ENCODE measurements at regions not wholly inside any gene's neighbourhood (a gene's known extent, or its start where the extent isn't known, plus 50 kb on each side); places are given as distances from the start of the nearest gene placed in this dataset.

GRCh38 chr2:133871545-133872209 lies 303.4 kb upstream of the NCKAP5 start (continued):
- TF ChIP-seq, protein P1, sequence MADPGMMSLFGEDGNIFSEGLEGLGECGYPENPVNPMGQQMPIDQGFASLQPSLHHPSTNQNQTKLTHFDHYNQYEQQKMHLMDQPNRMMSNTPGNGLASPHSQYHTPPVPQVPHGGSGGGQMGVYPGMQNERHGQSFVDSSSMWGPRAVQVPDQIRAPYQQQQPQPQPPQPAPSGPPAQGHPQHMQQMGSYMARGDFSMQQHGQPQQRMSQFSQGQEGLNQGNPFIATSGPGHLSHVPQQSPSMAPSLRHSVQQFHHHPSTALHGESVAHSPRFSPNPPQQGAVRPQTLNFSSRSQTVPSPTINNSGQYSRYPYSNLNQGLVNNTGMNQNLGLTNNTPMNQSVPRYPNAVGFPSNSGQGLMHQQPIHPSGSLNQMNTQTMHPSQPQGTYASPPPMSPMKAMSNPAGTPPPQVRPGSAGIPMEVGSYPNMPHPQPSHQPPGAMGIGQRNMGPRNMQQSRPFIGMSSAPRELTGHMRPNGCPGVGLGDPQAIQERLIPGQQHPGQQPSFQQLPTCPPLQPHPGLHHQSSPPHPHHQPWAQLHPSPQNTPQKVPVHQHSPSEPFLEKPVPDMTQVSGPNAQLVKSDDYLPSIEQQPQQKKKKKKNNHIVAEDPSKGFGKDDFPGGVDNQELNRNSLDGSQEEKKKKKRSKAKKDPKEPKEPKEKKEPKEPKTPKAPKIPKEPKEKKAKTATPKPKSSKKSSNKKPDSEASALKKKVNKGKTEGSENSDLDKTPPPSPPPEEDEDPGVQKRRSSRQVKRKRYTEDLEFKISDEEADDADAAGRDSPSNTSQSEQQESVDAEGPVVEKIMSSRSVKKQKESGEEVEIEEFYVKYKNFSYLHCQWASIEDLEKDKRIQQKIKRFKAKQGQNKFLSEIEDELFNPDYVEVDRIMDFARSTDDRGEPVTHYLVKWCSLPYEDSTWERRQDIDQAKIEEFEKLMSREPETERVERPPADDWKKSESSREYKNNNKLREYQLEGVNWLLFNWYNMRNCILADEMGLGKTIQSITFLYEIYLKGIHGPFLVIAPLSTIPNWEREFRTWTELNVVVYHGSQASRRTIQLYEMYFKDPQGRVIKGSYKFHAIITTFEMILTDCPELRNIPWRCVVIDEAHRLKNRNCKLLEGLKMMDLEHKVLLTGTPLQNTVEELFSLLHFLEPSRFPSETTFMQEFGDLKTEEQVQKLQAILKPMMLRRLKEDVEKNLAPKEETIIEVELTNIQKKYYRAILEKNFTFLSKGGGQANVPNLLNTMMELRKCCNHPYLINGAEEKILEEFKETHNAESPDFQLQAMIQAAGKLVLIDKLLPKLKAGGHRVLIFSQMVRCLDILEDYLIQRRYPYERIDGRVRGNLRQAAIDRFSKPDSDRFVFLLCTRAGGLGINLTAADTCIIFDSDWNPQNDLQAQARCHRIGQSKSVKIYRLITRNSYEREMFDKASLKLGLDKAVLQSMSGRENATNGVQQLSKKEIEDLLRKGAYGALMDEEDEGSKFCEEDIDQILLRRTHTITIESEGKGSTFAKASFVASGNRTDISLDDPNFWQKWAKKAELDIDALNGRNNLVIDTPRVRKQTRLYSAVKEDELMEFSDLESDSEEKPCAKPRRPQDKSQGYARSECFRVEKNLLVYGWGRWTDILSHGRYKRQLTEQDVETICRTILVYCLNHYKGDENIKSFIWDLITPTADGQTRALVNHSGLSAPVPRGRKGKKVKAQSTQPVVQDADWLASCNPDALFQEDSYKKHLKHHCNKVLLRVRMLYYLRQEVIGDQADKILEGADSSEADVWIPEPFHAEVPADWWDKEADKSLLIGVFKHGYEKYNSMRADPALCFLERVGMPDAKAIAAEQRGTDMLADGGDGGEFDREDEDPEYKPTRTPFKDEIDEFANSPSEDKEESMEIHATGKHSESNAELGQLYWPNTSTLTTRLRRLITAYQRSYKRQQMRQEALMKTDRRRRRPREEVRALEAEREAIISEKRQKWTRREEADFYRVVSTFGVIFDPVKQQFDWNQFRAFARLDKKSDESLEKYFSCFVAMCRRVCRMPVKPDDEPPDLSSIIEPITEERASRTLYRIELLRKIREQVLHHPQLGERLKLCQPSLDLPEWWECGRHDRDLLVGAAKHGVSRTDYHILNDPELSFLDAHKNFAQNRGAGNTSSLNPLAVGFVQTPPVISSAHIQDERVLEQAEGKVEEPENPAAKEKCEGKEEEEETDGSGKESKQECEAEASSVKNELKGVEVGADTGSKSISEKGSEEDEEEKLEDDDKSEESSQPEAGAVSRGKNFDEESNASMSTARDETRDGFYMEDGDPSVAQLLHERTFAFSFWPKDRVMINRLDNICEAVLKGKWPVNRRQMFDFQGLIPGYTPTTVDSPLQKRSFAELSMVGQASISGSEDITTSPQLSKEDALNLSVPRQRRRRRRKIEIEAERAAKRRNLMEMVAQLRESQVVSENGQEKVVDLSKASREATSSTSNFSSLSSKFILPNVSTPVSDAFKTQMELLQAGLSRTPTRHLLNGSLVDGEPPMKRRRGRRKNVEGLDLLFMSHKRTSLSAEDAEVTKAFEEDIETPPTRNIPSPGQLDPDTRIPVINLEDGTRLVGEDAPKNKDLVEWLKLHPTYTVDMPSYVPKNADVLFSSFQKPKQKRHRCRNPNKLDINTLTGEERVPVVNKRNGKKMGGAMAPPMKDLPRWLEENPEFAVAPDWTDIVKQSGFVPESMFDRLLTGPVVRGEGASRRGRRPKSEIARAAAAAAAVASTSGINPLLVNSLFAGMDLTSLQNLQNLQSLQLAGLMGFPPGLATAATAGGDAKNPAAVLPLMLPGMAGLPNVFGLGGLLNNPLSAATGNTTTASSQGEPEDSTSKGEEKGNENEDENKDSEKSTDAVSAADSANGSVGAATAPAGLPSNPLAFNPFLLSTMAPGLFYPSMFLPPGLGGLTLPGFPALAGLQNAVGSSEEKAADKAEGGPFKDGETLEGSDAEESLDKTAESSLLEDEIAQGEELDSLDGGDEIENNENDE (IDR thresholded peaks at IDR 0.05; ENCODE audit: insufficient replicate concordance, low read length): no peak
- TF ChIP-seq BCL11A (IDR thresholded peaks at IDR 0.05; ENCODE audit: low read depth in 2 of 2, low read length in 2 of 2): no peak
- TF ChIP-seq CREB1 (IDR thresholded peaks at IDR 0.05): no peak
- TF ChIP-seq ZNF274 (IDR thresholded peaks at IDR 0.05; ENCODE audit: borderline replicate concordance, extremely low read depth, low read length): no peak
- no peak for TF ChIP-seq NANOG (IDR thresholded peaks at IDR 0.05; ENCODE audit: insufficient read depth, low read depth, low read length, poor library complexity, severe bottlenecking)
- no peak for TF ChIP-seq FOSL1 (IDR thresholded peaks at IDR 0.05; ENCODE audit: insufficient read depth, low read depth, low read length)
- no peak for TF ChIP-seq POLR2AphosphoS5 (IDR thresholded peaks at IDR 0.05; ENCODE audit: low read depth, low read length)
- no peak for TF ChIP-seq CTCF (IDR thresholded peaks at IDR 0.05; ENCODE audit: control extremely low read depth in 1 of 3, insufficient read depth in 1 of 3, low read depth in 1 of 3, low read length in 3 of 3)
- no peak for TF ChIP-seq HDAC6 (IDR thresholded peaks at IDR 0.05; ENCODE audit: low read depth, low read length)

Measured in H1 (cell line).